KBM-7 (cell line): ENCODE measurements at regions not wholly inside any gene's neighbourhood (a gene's known extent, or its start where the extent isn't known, plus 50 kb on each side); places are given as distances from the start of the nearest gene placed in this dataset.

Experiments used
- DNase-seq: peaks from one replicate; pipeline ENCODE4 v3.0.0-alpha.2; 2015
- in situ Hi-C: fragments of 300-500 bp; cut with MboI; formaldehyde crosslinking; loops from 2 replicates; pipeline ENCODE4 v1.14.3; 2020; ENCODE audit warnings: low sequenced_read_pairs, low pct_unique_long_range_greater_than_20kb, mixed read lengths

GRCh38 chr3:623914-624545 lies 427.5 kb downstream of the CHL1 start:
- DNase-seq, result no peak
- in situ Hi-C loops, result no loop called here

- DNase-seq, result peak; percentile 75
Measured at GRCh38 chr3:632571-633170, 436.1 kb downstream of the CHL1 start.

GRCh38 chr3:634511-634910 lies 437.9 kb downstream of the CHL1 start:
- in situ Hi-C loops, result no loop called here

More at GRCh38 chr3:632571-633170, 436.1 kb downstream of the CHL1 start:
- in situ Hi-C loops, result no loop called here

GRCh38 chr3:635393-635792 lies 438.8 kb downstream of the CHL1 start:
- in situ Hi-C loops, result no loop called here
- no peak for DNase-seq

More at GRCh38 chr3:634511-634910, 437.9 kb downstream of the CHL1 start:
- no peak for DNase-seq

- no peak for DNase-seq
- in situ Hi-C loops, result no loop called here
Measured at GRCh38 chr3:643376-643775, 446.8 kb downstream of the CHL1 start.

GRCh38 chr3:655824-656223 lies 437.0 kb upstream of the CNTN6 start:
- in situ Hi-C loops, result no loop called here
- no peak for DNase-seq

GRCh38 chr3:661356-661755 lies 431.5 kb upstream of the CNTN6 start:
- DNase-seq, result no peak
- in situ Hi-C loops, result no loop called here

- DNase-seq, result no peak
Measured at GRCh38 chr3:674116-674515, 418.7 kb upstream of the CNTN6 start.

GRCh38 chr3:675846-676245 lies 417.0 kb upstream of the CNTN6 start:
- in situ Hi-C loops, result no loop called here
- DNase-seq, result no peak

More at GRCh38 chr3:674116-674515, 418.7 kb upstream of the CNTN6 start:
- in situ Hi-C loops, result no loop called here

GRCh38 chr3:683770-684169 lies 409.1 kb upstream of the CNTN6 start:
- no peak for DNase-seq
- in situ Hi-C loops, result no loop called here

- no peak for DNase-seq
- in situ Hi-C loops, result no loop called here
Measured at GRCh38 chr3:690770-691169, 402.1 kb upstream of the CNTN6 start.

- DNase-seq, result no peak
- in situ Hi-C loops, result no loop called here
Measured at GRCh38 chr3:700514-700913, 392.3 kb upstream of the CNTN6 start.

GRCh38 chr3:707041-707440 lies 385.8 kb upstream of the CNTN6 start:
- in situ Hi-C loops, result no loop called here

GRCh38 chr3:713006-713621 lies 379.7 kb upstream of the CNTN6 start:
- in situ Hi-C loops, result no loop called here
- DNase-seq, result no peak

More at GRCh38 chr3:707041-707440, 385.8 kb upstream of the CNTN6 start:
- DNase-seq, result no peak

GRCh38 chr3:713947-714620 lies 378.7 kb upstream of the CNTN6 start:
- in situ Hi-C loops, result no loop called here
- DNase-seq, result no peak

GRCh38 chr3:721086-721485 lies 371.7 kb upstream of the CNTN6 start:
- in situ Hi-C loops, result no loop called here

GRCh38 chr3:732326-732928 lies 360.4 kb upstream of the CNTN6 start:
- no peak for DNase-seq
- in situ Hi-C loops, result no loop called here

More at GRCh38 chr3:721086-721485, 371.7 kb upstream of the CNTN6 start:
- no peak for DNase-seq

GRCh38 chr3:733313-733712 lies 359.5 kb upstream of the CNTN6 start:
- no peak for DNase-seq
- in situ Hi-C loops, result no loop called here

- in situ Hi-C loops, result no loop called here
- DNase-seq, result no peak
Measured at GRCh38 chr3:757711-758110, 335.1 kb upstream of the CNTN6 start.

GRCh38 chr3:759106-759505 lies 333.7 kb upstream of the CNTN6 start:
- DNase-seq, result no peak
- in situ Hi-C loops, result no loop called here
